Central memory CD8-positive, alpha-beta T cell (primary cell): ENCODE measurements at regions not wholly inside any gene's neighbourhood (a gene's known extent, or its start where the extent isn't known, plus 50 kb on each side); places are given as distances from the start of the nearest gene placed in this dataset.

Experiments used
- ATAC-seq: fragments of 150-1000 bp; cut with Tn5 transposase; replicated peaks from 2 replicates; pipeline ENCODE4 v1.10.0; 2022; ENCODE audit warnings: mild to moderate bottlenecking, moderate FRiP score, moderate number of reproducible peaks; ENCODE audit not compliant: poor library complexity, severe bottlenecking; ENCODE audit errors: extremely low read depth
- DNase-seq, 2 donors: peaks; one replicate each; pipeline ENCODE4 v3.0.0; 2021; ENCODE audit warnings: low spot score in 2 of 2
- H3K27ac Mint-ChIP-seq: one replicate; pipeline ENCODE4 v1.8.0; 2022; ENCODE audit warnings: low read depth, mild to moderate bottlenecking, moderate library complexity, mixed read lengths
- H3K27me3 Mint-ChIP-seq: one replicate; pipeline ENCODE4 v1.8.0; 2022; ENCODE audit warnings: mixed read lengths
- H3K36me3 Mint-ChIP-seq: one replicate; pipeline ENCODE4 v1.8.0; 2022; ENCODE audit warnings: mild to moderate bottlenecking, moderate library complexity, mixed read lengths; ENCODE audit not compliant: insufficient read depth
- H3K4me1 Mint-ChIP-seq: one replicate; pipeline ENCODE4 v1.8.0; 2022; ENCODE audit warnings: mixed read lengths
- H3K4me3 Mint-ChIP-seq: one replicate; pipeline ENCODE4 v1.8.0; 2022; ENCODE audit warnings: mild to moderate bottlenecking, moderate library complexity, mixed read lengths
- H3K9me3 Mint-ChIP-seq: one replicate; pipeline ENCODE4 v1.8.0; 2022; ENCODE audit warnings: mixed read lengths

DNA sequence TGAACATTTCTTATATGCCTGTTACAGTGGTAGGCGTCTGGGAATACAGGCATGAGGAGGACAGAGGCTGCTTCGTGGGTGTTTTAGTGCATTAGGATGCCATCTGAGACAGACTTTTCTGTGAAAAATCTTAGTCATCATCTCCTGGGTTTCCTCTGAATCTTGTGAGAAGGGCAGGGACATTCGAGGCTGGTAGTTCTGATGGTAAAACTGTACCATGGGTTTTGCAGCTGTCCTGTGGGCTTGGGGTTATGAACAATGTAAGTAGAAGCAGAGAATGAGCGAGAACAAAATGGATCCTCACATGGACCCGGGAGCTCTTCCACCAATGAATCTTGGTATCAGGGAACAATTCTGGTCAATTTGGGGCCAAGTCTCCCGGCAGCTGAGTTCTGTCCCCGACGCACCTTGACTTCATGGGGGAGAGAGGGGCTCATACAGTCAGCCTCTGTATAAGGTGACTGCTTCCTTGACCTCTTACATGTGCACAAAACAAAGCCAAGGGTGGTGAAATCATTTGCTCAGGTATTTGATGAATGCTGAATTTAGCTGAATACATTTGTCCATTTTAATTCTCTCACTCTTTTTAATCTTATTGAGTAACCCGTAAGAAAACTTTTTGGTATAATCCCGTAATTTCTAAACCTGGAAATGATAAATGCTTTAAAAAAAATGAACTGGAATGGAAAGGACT, 63.6 kb upstream of the ERRFI1 start:
- Mint-ChIP-seq H3K27me3 (peaks cover 37% of the 10 kb centered on the region), H3K4me1 (no peaks in the 10 kb centered on the region), H3K4me3 (no peak overlapping the region), H3K36me3 (no peaks in the 10 kb centered on the region), H3K9me3 (no peaks in the 10 kb centered on the region), H3K27ac (no peak overlapping the region)
- DNase-seq, result no peak
- ATAC-seq, result no peak

DNA sequence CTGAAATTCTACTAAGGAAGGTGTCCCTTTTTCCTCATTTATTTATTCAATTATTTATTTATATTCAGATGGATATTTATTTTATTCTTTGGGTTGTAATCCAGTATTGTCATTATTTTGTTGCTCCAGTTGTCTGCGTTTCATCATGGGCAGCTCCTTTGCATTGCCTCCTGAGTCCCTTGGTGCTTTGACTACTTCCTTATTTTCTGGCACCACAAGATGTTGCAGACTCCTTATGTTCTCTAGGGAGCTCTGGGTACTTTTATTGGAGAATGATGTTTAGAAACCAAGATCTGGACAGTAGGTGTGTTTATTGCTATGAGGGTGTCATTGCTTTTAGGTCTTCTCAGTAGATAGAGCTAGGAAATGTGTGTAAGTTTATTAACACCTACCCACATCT, 59.9 kb upstream of the ERRFI1 start:
- ATAC-seq (no peak), DNase-seq (no peak)
- Mint-ChIP-seq H3K36me3 (no peaks in the 10 kb centered on the region), H3K27ac (no peak overlapping the region), H3K9me3 (no peaks in the 10 kb centered on the region), H3K4me1 (no peaks in the 10 kb centered on the region), H3K27me3 (peaks cover 22% of the 10 kb centered on the region), H3K4me3 (no peak overlapping the region)

GRCh38 chr1:8084913-8085312, 58.8 kb upstream of the ERRFI1 start:
- no peak overlapping the region for H3K27ac Mint-ChIP-seq
- H3K4me3 Mint-ChIP-seq, result no peak overlapping the region
- no peaks in the 10 kb centered on the region for H3K4me1 Mint-ChIP-seq
- no peaks in the 10 kb centered on the region for H3K36me3 Mint-ChIP-seq
- no peak for DNase-seq
- no peak for ATAC-seq
- H3K27me3 Mint-ChIP-seq, result peaks cover 11% of the 10 kb centered on the region
- no peaks in the 10 kb centered on the region for H3K9me3 Mint-ChIP-seq

DNA sequence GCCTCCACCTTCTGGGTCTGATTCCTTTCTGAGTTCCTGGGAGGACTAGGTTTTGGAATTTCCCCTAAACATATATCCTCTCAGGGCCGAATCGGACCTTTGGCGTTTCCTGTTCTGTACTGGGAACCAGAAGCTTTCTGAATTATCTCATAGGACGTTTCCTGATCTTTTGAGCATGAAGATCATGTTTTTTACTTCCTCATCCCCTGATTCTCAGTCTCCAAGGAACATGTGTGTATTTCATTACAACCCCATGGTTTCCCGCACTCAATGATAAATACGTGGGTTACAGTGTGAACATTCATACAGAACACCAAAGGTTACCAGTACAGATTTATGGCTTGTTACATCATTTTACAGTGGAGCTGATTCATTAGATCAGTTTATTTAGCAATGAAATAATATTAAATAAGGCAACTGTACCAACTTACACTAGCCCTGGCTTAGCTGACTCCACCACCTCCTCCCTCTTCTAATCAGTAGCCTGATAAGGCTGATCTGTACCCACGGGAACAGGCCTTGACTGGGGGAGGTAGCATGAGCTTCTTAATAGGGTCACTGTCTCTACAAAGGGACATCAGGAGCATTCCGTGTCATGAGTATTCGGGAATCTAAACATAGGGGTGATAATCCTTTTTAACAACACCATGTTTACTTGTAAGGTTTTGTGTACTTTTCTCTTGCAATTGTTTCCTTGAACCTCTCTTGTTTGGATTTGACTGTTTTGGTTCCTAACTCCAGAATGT, 57.8 kb upstream of the ERRFI1 start:
- H3K9me3 Mint-ChIP-seq, result no peaks in the 10 kb centered on the region

GRCh38 chr1:8082945-8083344, 56.8 kb upstream of the ERRFI1 start:
- Mint-ChIP-seq H3K9me3 (no peaks in the 10 kb centered on the region), H3K27ac (no peak overlapping the region), H3K36me3 (no peaks in the 10 kb centered on the region), H3K4me3 (no peak overlapping the region), H3K27me3 (peaks cover 13% of the 10 kb centered on the region), H3K4me1 (no peaks in the 10 kb centered on the region)
- ATAC-seq, result no peak
- DNase-seq, result no peak

More for the DNA sequence above, 57.8 kb upstream of the ERRFI1 start:
- ATAC-seq (no peak), DNase-seq (no peak)
- no peak overlapping the region for H3K27ac Mint-ChIP-seq
- no peaks in the 10 kb centered on the region for H3K36me3 Mint-ChIP-seq
- no peaks in the 10 kb centered on the region for H3K4me1 Mint-ChIP-seq
- peaks cover 7% of the 10 kb centered on the region for H3K27me3 Mint-ChIP-seq
- no peak overlapping the region for H3K4me3 Mint-ChIP-seq

GRCh38 chr1:8078176-8078671, 52.1 kb upstream of the ERRFI1 start:
- DNase-seq, result no peak
- Mint-ChIP-seq H3K27me3 (peaks cover 32% of the 10 kb centered on the region), H3K4me3 (no peak overlapping the region), H3K4me1 (no peaks in the 10 kb centered on the region), H3K9me3 (no peaks in the 10 kb centered on the region), H3K36me3 (no peaks in the 10 kb centered on the region), H3K27ac (no peak overlapping the region)
- no peak for ATAC-seq

DNA sequence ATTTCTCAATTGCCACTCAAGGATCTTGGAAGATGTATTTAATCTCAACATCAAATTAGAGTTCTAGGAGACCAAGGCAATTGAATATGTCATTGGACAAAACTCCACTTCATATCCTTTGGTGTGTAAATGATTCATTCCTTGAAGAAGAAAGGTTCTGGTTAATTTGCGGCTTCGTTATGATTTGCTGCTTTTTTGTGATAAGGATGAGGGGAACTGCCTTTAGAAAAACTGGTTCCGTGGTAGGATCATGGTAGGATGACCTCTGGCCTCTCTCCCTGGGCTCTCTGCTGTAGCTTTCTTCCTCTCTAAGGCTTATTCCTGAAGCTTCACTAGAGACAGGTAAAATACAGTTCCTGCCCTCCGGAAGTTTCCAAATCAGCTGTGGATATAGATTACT, 51.5 kb upstream of the ERRFI1 start:
- no peak overlapping the region for H3K27ac Mint-ChIP-seq
- DNase-seq (no peak), ATAC-seq (no peak)
- H3K36me3 Mint-ChIP-seq, result no peaks in the 10 kb centered on the region
- H3K9me3 Mint-ChIP-seq, result no peaks in the 10 kb centered on the region
- peaks cover 32% of the 10 kb centered on the region for H3K27me3 Mint-ChIP-seq
- H3K4me3 Mint-ChIP-seq, result no peak overlapping the region
- no peaks in the 10 kb centered on the region for H3K4me1 Mint-ChIP-seq

DNA sequence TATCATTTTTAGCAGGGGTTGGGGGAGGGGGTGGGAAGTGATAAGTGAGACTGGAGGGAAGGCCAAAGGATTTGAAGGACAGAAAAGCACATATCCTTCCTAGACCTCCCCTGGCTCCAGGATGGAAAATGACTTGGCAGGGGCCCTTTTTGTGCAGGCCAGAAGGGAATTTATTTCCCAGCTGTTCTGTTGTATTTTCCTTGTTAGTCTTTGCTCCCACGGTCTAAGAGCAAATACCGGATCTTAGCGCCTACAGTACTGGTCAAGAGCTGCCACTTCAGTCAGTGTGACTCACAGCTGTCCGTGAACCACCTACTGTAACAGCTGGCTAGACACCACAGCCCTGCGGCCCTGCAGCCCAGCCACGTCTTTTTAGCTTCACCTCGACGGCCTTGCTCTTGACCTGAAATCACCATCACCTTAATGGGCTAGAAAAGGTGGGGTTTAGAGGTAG, 51.0 kb upstream of the ERRFI1 start:
- no peak for DNase-seq
- peaks cover 32% of the 10 kb centered on the region for H3K27me3 Mint-ChIP-seq

DNA sequence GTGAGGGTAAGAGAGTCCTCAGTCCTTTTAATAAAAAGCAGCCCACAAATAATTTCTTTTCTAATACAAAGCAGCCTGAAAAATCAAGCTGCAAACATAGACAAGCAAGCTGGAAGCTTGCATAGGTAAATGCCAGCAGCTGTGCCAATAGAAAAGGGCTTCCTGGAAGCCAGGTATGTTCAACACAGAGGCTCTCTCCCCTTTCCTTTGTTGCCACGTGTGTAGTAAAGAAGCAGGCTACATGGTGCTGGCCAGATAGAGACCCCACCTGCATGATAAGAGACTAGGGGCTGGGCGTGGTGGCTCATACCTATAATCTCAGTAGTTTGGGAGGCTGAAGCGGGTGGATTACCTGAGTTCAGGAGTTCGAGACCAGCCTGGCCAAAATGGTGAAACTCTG, 50.1 kb upstream of the ERRFI1 start:
- no peak overlapping the region for H3K27ac Mint-ChIP-seq
- no peaks in the 10 kb centered on the region for H3K36me3 Mint-ChIP-seq
- no peaks in the 10 kb centered on the region for H3K9me3 Mint-ChIP-seq
- no peaks in the 10 kb centered on the region for H3K4me1 Mint-ChIP-seq
- DNase-seq, result no peak
- H3K4me3 Mint-ChIP-seq, result no peak overlapping the region
- no peak for ATAC-seq
- H3K27me3 Mint-ChIP-seq, result peaks cover 32% of the 10 kb centered on the region

More for the DNA sequence above, 51.0 kb upstream of the ERRFI1 start:
- H3K36me3 Mint-ChIP-seq, result no peaks in the 10 kb centered on the region
- H3K4me3 Mint-ChIP-seq, result no peak overlapping the region
- no peak overlapping the region for H3K27ac Mint-ChIP-seq
- ATAC-seq, result no peak
- no peaks in the 10 kb centered on the region for H3K4me1 Mint-ChIP-seq
- no peaks in the 10 kb centered on the region for H3K9me3 Mint-ChIP-seq
